H1 (cell line): ENCODE measurements at regions not wholly inside any gene's neighbourhood (a gene's known extent, or its start where the extent isn't known, plus 50 kb on each side); places are given as distances from the start of the nearest gene placed in this dataset.

ENCODE experiments used
- CTCF ChIP-seq, 3 experiments: IDR thresholded peaks; 1 replicate in 2 of 3; 2 replicates in 1 of 3; pipeline versions ENCODE4 v1.5.1 to v1.6.1; 2011; ENCODE audit warnings: low read length in 3 of 3, mild to moderate bottlenecking in 3 of 3, inconsistent platforms in 2 of 3, low read depth in 1 of 3, moderate library complexity in 1 of 3; ENCODE audit not compliant: insufficient read depth in 1 of 3; ENCODE audit errors: control extremely low read depth in 1 of 3
- EP300 ChIP-seq, 2 experiments: IDR thresholded peaks; 1 replicate in 1 of 2; 2 replicates in 1 of 2; pipeline ENCODE4 v1.6.1; 2011 to 2012; ENCODE audit warnings: low read depth in 2 of 2, low read length in 2 of 2, mild to moderate bottlenecking in 2 of 2, borderline replicate concordance in 1 of 2, inconsistent platforms in 1 of 2, moderate library complexity in 1 of 2
- KDM4A ChIP-seq: IDR thresholded peaks from one replicate; pipeline ENCODE4 v1.7.1; 2012; ENCODE audit warnings: low read depth, mild to moderate bottlenecking, moderate library complexity, low read length, inconsistent platforms; ENCODE audit not compliant: severe bottlenecking
- NRF1 ChIP-seq: IDR thresholded peaks from 2 replicates; pipeline ENCODE4 v1.6.1; 2011; ENCODE audit warnings: mild to moderate bottlenecking, low read depth, low read length, improper control_type of control experiment
- POLR2A ChIP-seq, 2 experiments: IDR thresholded peaks; 1 replicate in 1 of 2; 2 replicates in 1 of 2; pipeline ENCODE4 v1.6.1; 2011; ENCODE audit warnings: low read depth in 2 of 2, low read length in 2 of 2, mild to moderate bottlenecking in 2 of 2; ENCODE audit errors: control extremely low read depth in 1 of 2
- POLR2AphosphoS5 ChIP-seq: IDR thresholded peaks from 2 replicates; pipeline ENCODE4 v1.6.1; 2011; ENCODE audit warnings: low read depth, low read length
- SP1 ChIP-seq: IDR thresholded peaks from 2 replicates; pipeline ENCODE4 v1.6.1; 2011; ENCODE audit warnings: low read depth, low read length
- TAF1 ChIP-seq: IDR thresholded peaks from 2 replicates; pipeline ENCODE4 v1.6.1; 2011; ENCODE audit warnings: mild to moderate bottlenecking, low read depth, low read length
- TAF7 ChIP-seq: optimal IDR thresholded peaks from 2 replicates; pipeline ENCODE3; 2011; ENCODE audit warnings: low read depth, mild to moderate bottlenecking, inconsistent platforms, low read length, moderate library complexity, borderline replicate concordance
- TF ChIP-seq, protein P1 (sequence below): IDR thresholded peaks from 2 replicates; pipeline ENCODE4 v1.6.1; 2012; ENCODE audit warnings: inconsistent platforms
- TF ChIP-seq, protein P2 (sequence below): IDR thresholded peaks from 2 replicates; pipeline ENCODE4 v1.6.1; 2011; ENCODE audit warnings: low read length, improper control_type of control experiment

DNA sequence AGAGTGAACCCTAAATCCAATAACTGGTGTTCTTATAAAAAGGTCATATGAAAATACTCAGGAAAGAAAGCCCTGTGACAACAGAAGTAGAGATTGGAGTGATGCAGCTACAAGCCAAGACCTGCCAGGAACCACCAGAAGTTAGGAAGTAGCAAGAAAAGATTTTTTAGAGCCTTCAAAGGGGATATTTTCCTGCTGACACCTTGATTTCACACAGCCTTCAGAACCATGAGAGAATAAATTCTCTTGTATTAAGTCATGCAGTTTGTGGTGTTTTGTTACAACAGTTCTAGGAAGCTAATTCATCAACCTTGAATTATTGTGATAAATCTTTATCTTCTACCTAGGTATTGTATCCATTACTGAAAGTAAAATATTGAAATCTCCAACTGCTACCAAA, 81.0 kb downstream of the HYCC1 start:
- TF ChIP-seq NRF1, result no peak
- TF ChIP-seq CTCF (IDR thresholded peaks at IDR 0.05; ENCODE audit: control extremely low read depth in 1 of 3, insufficient read depth in 1 of 3, low read depth in 1 of 3, low read length in 3 of 3), result no peak
- TF ChIP-seq, protein P1, sequence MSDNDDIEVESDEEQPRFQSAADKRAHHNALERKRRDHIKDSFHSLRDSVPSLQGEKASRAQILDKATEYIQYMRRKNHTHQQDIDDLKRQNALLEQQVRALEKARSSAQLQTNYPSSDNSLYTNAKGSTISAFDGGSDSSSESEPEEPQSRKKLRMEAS, result no peak
- TF ChIP-seq POLR2AphosphoS5, result no peak
- TF ChIP-seq TAF7, result no peak
- no peak for TF ChIP-seq EP300 (IDR thresholded peaks at IDR 0.05; ENCODE audit: borderline replicate concordance in 1 of 2, low read depth in 2 of 2, low read length in 2 of 2)
- no peak for TF ChIP-seq POLR2A (IDR thresholded peaks at IDR 0.05; ENCODE audit: control extremely low read depth in 1 of 2, low read depth in 2 of 2, low read length in 2 of 2)
- TF ChIP-seq KDM4A, result no peak
- no peak for TF ChIP-seq TAF1
- TF ChIP-seq SP1, result no peak
- TF ChIP-seq, protein P2, sequence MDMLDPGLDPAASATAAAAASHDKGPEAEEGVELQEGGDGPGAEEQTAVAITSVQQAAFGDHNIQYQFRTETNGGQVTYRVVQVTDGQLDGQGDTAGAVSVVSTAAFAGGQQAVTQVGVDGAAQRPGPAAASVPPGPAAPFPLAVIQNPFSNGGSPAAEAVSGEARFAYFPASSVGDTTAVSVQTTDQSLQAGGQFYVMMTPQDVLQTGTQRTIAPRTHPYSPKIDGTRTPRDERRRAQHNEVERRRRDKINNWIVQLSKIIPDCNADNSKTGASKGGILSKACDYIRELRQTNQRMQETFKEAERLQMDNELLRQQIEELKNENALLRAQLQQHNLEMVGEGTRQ, result no peak
